ENCODE measurements at regions not wholly inside any gene's neighbourhood (a gene's known extent, or its start where the extent isn't known, plus 50 kb on each side); places are given as distances from the start of the nearest gene placed in this dataset.

- Histone ChIP-seq H3K36me3 (ENCODE audit: control insufficient read depth, insufficient read depth, low read length) (no peaks in the 10 kb centered on the region), H3K4me3 (replicated peaks; ENCODE audit: low read depth, low read length) (no peak overlapping the region), H3K27me3 (replicated peaks; ENCODE audit: control insufficient read depth, insufficient read depth, low read length) (no peaks in the 10 kb centered on the region)
- TF ChIP-seq CTCF (IDR thresholded peaks at IDR 0.05; ENCODE audit: insufficient read depth, low read length, poor library complexity, severe bottlenecking), result no peak
- DNase-seq (ENCODE audit: extremely low read depth, insufficient read length), result no peak
Measured at GRCh38 chr14:38593476-38593875, 337.6 kb upstream of the CLEC14A start.

- no peak for DNase-seq (ENCODE audit: extremely low read depth, insufficient read length)
- no peaks in the 10 kb centered on the region for H3K36me3 ChIP-seq (ENCODE audit: control insufficient read depth, insufficient read depth, low read length)
- no peak overlapping the region for H3K4me3 ChIP-seq (replicated peaks; ENCODE audit: low read depth, low read length)
- no peak for TF ChIP-seq CTCF (IDR thresholded peaks at IDR 0.05; ENCODE audit: insufficient read depth, low read length, poor library complexity, severe bottlenecking)
- H3K27me3 ChIP-seq (replicated peaks; ENCODE audit: control insufficient read depth, insufficient read depth, low read length), result no peaks in the 10 kb centered on the region
Measured at GRCh38 chr14:38592764-38593442, 337.0 kb upstream of the CLEC14A start.

DNA sequence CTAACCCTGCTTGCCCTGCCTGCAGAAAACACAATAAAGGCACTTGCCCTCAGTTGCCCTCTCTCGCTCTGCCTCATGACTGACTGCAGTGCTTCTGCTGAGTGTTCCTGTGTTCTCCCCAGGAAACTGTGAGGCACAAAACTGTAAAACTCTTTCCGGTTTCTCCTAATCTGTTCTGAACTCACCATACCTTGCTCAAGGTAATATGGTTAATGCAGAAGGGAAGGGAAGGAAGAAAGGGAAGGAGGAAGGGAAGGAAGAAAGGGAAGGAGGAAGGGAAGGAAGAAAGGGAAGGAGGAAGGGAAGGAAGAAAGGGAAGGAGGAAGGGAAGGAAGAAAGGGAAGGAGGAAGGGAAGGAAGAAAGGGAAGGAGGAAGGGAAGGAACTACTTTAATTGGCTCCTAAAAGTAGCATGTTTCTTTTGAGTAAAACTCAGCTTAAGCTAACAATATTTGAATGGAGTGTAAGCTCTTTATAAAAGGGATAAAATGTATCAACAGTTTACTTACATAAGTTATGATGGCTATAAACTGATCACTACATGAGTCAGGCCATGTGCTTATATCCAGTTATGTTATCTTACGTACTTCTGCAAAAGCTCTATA lies 334.0 kb upstream of the CLEC14A start:
- no peak for TF ChIP-seq CTCF (IDR thresholded peaks at IDR 0.05; ENCODE audit: insufficient read depth, low read length, poor library complexity, severe bottlenecking)
- Histone ChIP-seq H3K4me3 (replicated peaks; ENCODE audit: low read depth, low read length) (no peak overlapping the region), H3K27me3 (replicated peaks; ENCODE audit: control insufficient read depth, insufficient read depth, low read length) (no peaks in the 10 kb centered on the region), H3K36me3 (ENCODE audit: control insufficient read depth, insufficient read depth, low read length) (no peaks in the 10 kb centered on the region)
- no peak for DNase-seq (ENCODE audit: extremely low read depth, insufficient read length)

DNA sequence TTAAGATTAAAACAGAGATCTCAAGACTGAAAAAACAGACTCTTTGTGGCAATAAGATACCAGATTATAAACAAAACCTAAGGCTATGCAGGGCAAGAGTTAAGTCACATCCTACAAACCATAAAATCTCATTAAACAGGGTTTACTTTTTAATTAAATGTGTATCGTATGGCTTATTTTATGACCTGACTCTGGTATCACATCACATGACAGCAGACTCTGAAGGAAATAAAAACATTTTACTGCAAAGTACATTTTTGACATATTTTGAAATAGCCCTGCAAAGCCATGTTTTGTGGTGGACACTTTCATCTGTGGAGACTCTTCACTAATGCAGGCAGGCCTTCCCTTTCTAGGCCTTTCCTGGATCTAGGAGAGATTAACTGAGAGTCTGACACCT lies 327.6 kb upstream of the CLEC14A start:
- DNase-seq (ENCODE audit: extremely low read depth, insufficient read length), result no peak
- H3K27me3 ChIP-seq (replicated peaks; ENCODE audit: control insufficient read depth, insufficient read depth, low read length), result no peaks in the 10 kb centered on the region
- no peaks in the 10 kb centered on the region for H3K36me3 ChIP-seq (ENCODE audit: control insufficient read depth, insufficient read depth, low read length)
- no peak for TF ChIP-seq CTCF (IDR thresholded peaks at IDR 0.05; ENCODE audit: insufficient read depth, low read length, poor library complexity, severe bottlenecking)
- no peak overlapping the region for H3K4me3 ChIP-seq (replicated peaks; ENCODE audit: low read depth, low read length)

DNA sequence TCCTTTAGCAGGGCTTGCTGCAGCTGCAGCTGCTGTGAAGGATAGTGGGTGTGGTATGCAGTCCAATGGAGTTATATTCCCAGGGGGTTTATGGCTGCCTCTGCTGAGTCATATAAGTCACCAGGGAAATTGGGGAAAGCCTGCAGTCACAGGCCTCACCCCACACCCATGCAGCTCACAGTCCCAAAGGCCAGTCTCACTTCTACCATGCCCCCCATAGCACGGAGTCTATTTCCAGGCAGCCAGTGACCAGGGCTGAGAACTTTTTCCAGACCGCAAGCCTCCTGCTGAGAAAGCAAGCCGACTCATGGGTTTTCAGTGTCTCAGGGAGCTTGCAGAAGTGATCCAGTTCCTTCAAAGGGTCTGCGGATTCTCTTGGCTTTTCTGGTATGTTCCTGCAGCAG lies 322.4 kb upstream of the CLEC14A start:
- no peak for TF ChIP-seq CTCF (IDR thresholded peaks at IDR 0.05; ENCODE audit: insufficient read depth, low read length, poor library complexity, severe bottlenecking)
- no peak for DNase-seq (ENCODE audit: extremely low read depth, insufficient read length)
- Histone ChIP-seq H3K27me3 (replicated peaks; ENCODE audit: control insufficient read depth, insufficient read depth, low read length) (no peaks in the 10 kb centered on the region), H3K4me3 (replicated peaks; ENCODE audit: low read depth, low read length) (no peak overlapping the region), H3K36me3 (ENCODE audit: control insufficient read depth, insufficient read depth, low read length) (no peaks in the 10 kb centered on the region)

Data from GM06990 (cell line).